PC-9 (cell line): ENCODE measurements at regions not wholly inside any gene's neighbourhood (a gene's known extent, or its start where the extent isn't known, plus 50 kb on each side); places are given as distances from the start of the nearest gene placed in this dataset.

Source experiments
- BruUV-seq: library from RNA; stranded (reverse); fragments of 400-500 nt; replicated peaks from 2 replicates; lab custom pipeline; 2021; lab: Mats Ljungman, UMichigan
- CTCF ChIA-PET: fragments of 300-600 bp; sonication (Branson Sonifier 250); formaldehyde crosslinking; loops from one replicate; lab custom pipeline; 2022; ENCODE audit warnings: antibody characterized with exemption; lab: Charles Lee
- POLR2A ChIA-PET: fragments of 300-600 bp; sonication (Branson Sonifier 250); formaldehyde crosslinking; loops from one replicate; lab custom pipeline; 2022; ENCODE audit warnings: antibody characterized with exemption; ENCODE audit not compliant: unreplicated experiment; lab: Charles Lee
- DNase-seq, 2 experiments: peaks; one replicate each; pipeline versions ENCODE4 v3.0.0 to v3.0.0-alpha.2; 2015 to 2022; ENCODE audit warnings: mixed read lengths in 1 of 2
- H2AFZ ChIP-seq: fragments of 200-600 bp; sonication (generic); 2 replicates; pipeline ENCODE4 v1.8.1; 2017; ENCODE audit warnings: antibody characterized with exemption
- H3F3A ChIP-seq: fragments of 200-600 bp; sonication (generic); 2 replicates; pipeline ENCODE4 v1.8.1; 2017; ENCODE audit warnings: antibody characterized with exemption, mild to moderate bottlenecking, low read depth; ENCODE audit not compliant: insufficient read depth
- H3K27ac ChIP-seq: fragments of 200-600 bp; sonication (generic); 2 replicates; pipeline ENCODE4 v1.6.1; 2016; ENCODE audit warnings: mixed run types
- H3K27me3 ChIP-seq: fragments of 200-600 bp; sonication (generic); 2 replicates; pipeline ENCODE4 v1.6.1; 2016; ENCODE audit warnings: low read depth, mixed run types; ENCODE audit not compliant: insufficient read depth
- H3K36me3 ChIP-seq: fragments of 200-600 bp; sonication (generic); 2 replicates; pipeline ENCODE4 v1.6.1; 2016; ENCODE audit warnings: low read depth, mixed run types
- H3K4me1 ChIP-seq: fragments of 200-600 bp; sonication (generic); replicated peaks from 2 replicates; pipeline ENCODE4 v1.6.1; 2016; ENCODE audit warnings: mixed run types; ENCODE audit not compliant: insufficient read depth
- H3K4me2 ChIP-seq: fragments of 200-600 bp; sonication (generic); 2 replicates; pipeline ENCODE4 v1.6.1; 2017; ENCODE audit warnings: mixed run types
- H3K4me3 ChIP-seq: fragments of 200-600 bp; sonication (generic); 2 replicates; pipeline ENCODE4 v1.6.1; 2016; ENCODE audit warnings: mixed run types
- H3K79me2 ChIP-seq: fragments of 200-600 bp; sonication (generic); 2 replicates; pipeline ENCODE4 v1.6.1; 2017; ENCODE audit warnings: low read depth, mixed run types
- H3K9me2 ChIP-seq: fragments of 200-600 bp; sonication (generic); 2 replicates; pipeline ENCODE4 v1.8.1; 2017; ENCODE audit warnings: mild to moderate bottlenecking; ENCODE audit not compliant: insufficient read depth
- H3K9me3 ChIP-seq: fragments of 200-600 bp; sonication (generic); 2 replicates; pipeline ENCODE4 v1.8.1; 2016; ENCODE audit warnings: low read depth; ENCODE audit not compliant: insufficient read depth
- H4K20me1 ChIP-seq: fragments of 200-600 bp; sonication (generic); 2 replicates; pipeline ENCODE4 v1.8.1; 2017; ENCODE audit not compliant: insufficient read depth
- CTCF ChIP-seq: fragments of 200-600 bp; sonication (generic); conservative IDR thresholded peaks from 2 replicates; pipeline ENCODE4 v1.6.1; 2017; ENCODE audit warnings: mixed run types, antibody characterized with exemption, mild to moderate bottlenecking, moderate library complexity
- EZH2 ChIP-seq: fragments of 200-600 bp; sonication (generic); IDR thresholded peaks from 2 replicates; pipeline ENCODE4 v1.8.0; 2017; ENCODE audit warnings: antibody characterized with exemption, low read depth
- intact Hi-C: fragments of 100-400 bp; cut with micrococcal nuclease; formaldehyde crosslinking; loops from one replicate; pipeline ENCODE4 v1.10.0; 2022; ENCODE audit not compliant: unreplicated experiment

GRCh38 chr10:131694781-131695495 is 205.9 kb upstream of the PPP2R2D start:
- POLR2A ChIA-PET, result no interaction called here
- CTCF ChIA-PET, result no interaction called here
- intact Hi-C loops, result no loop called here

GRCh38 chr10:131695496-131696165 is 205.2 kb upstream of the PPP2R2D start:
- ChIA-PET POLR2A (no interaction called here), CTCF (no interaction called here)
- Histone ChIP-seq H3K4me1 (no peaks in the 10 kb centered on the region), H3K9me3 (no peaks in the 10 kb centered on the region), H2AFZ (no peak overlapping the region), H4K20me1 (no peaks in the 10 kb centered on the region), H3F3A (no peaks in the 10 kb centered on the region), H3K27me3 (peaks cover 55% of the 10 kb centered on the region), H3K4me2 (no peak overlapping the region), H3K79me2 (no peaks in the 10 kb centered on the region), H3K36me3 (no peaks in the 10 kb centered on the region), H3K4me3 (no peak overlapping the region), H3K9me2 (no peaks in the 10 kb centered on the region), H3K27ac (no peak overlapping the region)
- intact Hi-C loops, result no loop called here
- no peak for DNase-seq
- TF ChIP-seq EZH2 (no peak), CTCF (no peak)
- no TSS peak for BruUV-seq

More at GRCh38 chr10:131694781-131695495, 205.9 kb upstream of the PPP2R2D start:
- no peak for DNase-seq
- H3K9me3 ChIP-seq, result no peaks in the 10 kb centered on the region
- H4K20me1 ChIP-seq, result no peaks in the 10 kb centered on the region
- TF ChIP-seq CTCF (no peak), EZH2 (no peak)
- H3K9me2 ChIP-seq, result no peaks in the 10 kb centered on the region
- H3K4me1 ChIP-seq, result no peaks in the 10 kb centered on the region
- H3F3A ChIP-seq, result no peaks in the 10 kb centered on the region
- H3K36me3 ChIP-seq, result no peaks in the 10 kb centered on the region
- no peak overlapping the region for H3K27ac ChIP-seq
- H2AFZ ChIP-seq, result no peak overlapping the region
- H3K4me3 ChIP-seq, result no peak overlapping the region
- no TSS peak for BruUV-seq
- H3K79me2 ChIP-seq, result no peaks in the 10 kb centered on the region
- H3K4me2 ChIP-seq, result no peak overlapping the region
- H3K27me3 ChIP-seq, result peaks cover 49% of the 10 kb centered on the region

GRCh38 chr10:131697476-131698128 is 203.2 kb upstream of the PPP2R2D start:
- intact Hi-C loops, result no loop called here
- H3K36me3 ChIP-seq, result no peaks in the 10 kb centered on the region
- ChIA-PET POLR2A (no interaction called here), CTCF (no interaction called here)
- no peaks in the 10 kb centered on the region for H3K9me3 ChIP-seq
- DNase-seq, result no peak
- BruUV-seq, result no TSS peak
- H3K27me3 ChIP-seq, result peaks cover 66% of the 10 kb centered on the region
- H3K9me2 ChIP-seq, result no peaks in the 10 kb centered on the region
- no peaks in the 10 kb centered on the region for H3K4me1 ChIP-seq
- H2AFZ ChIP-seq, result no peak overlapping the region
- H3F3A ChIP-seq, result no peaks in the 10 kb centered on the region
- H3K4me3 ChIP-seq, result no peak overlapping the region
- H3K79me2 ChIP-seq, result no peaks in the 10 kb centered on the region
- TF ChIP-seq CTCF (no peak), EZH2 (no peak)
- H3K4me2 ChIP-seq, result no peak overlapping the region
- no peak overlapping the region for H3K27ac ChIP-seq
- no peaks in the 10 kb centered on the region for H4K20me1 ChIP-seq
